ENCODE measurements at regions not wholly inside any gene's neighbourhood (a gene's known extent, or its start where the extent isn't known, plus 50 kb on each side); places are given as distances from the start of the nearest gene placed in this dataset.

- H3K27me3 Mint-ChIP-seq, result no peaks in the 10 kb centered on the region
- H3K4me1 Mint-ChIP-seq (ENCODE audit: low read depth), result peaks cover 60% of the 10 kb centered on the region
- Histone ChIP-seq H3K27ac (ENCODE audit: low read depth in 1 of 2, low read length in 2 of 2) (no peak overlapping the region), H3K36me3 (ENCODE audit: insufficient read depth, low read length) (no peaks in the 10 kb centered on the region), H3K27me3 (ENCODE audit: control insufficient read depth in 1 of 2, insufficient read depth in 2 of 2, low read length in 2 of 2) (no peaks in the 10 kb centered on the region), H3K4me1 (ENCODE audit: insufficient read depth, low read length) (peaks cover 18% of the 10 kb centered on the region), H3K9me3 (ENCODE audit: control insufficient read depth in 1 of 2, insufficient read depth in 1 of 2, low read length in 2 of 2) (peaks cover 0 to 8% of the 10 kb centered on the region in 2 experiments), H3K4me3 (ENCODE audit: low read length) (no peak overlapping the region)
- intact Hi-C loops (cut with DNase I, micrococcal nuclease), result loop anchor here (2.0 to 5.0 kb wide), 2 partner anchors 65 to 69 kb away; no protein-coding TSS in a partner anchor
- no peak for TF ChIP-seq CTCF (IDR thresholded peaks at IDR 0.05)
- POLR2A ChIA-PET, result interaction anchor here (0.6 to 2.6 kb wide), 4 partner anchors 64 to 125 kb away, joined by 3 to 12 read pairs (median 4); partner anchors contain the start of gene RAP2B
- DNase-seq (no peak), ATAC-seq (ENCODE audit: poor library complexity) (no peak)
- no peaks in the 10 kb centered on the region for H3K9me3 Mint-ChIP-seq
- peak overlapping the region; percentile 47 for H3K27ac Mint-ChIP-seq
- no peak overlapping the region for H3K4me3 Mint-ChIP-seq
- CTCF ChIA-PET, result interaction anchor here (1.7 to 2.1 kb wide), 2 partner anchors 121 to 243 kb away, joined by 4 to 5 read pairs; no protein-coding TSS in a partner anchor
- no peaks in the 10 kb centered on the region for H3K36me3 Mint-ChIP-seq (ENCODE audit: low read depth)
Observed at GRCh38 chr3:153285982-153286381, 124.0 kb downstream of the RAP2B start.

GRCh38 chr3:153287017-153287416, 125.0 kb downstream of the RAP2B start:
- no peaks in the 10 kb centered on the region for H3K36me3 Mint-ChIP-seq (ENCODE audit: low read depth)
- no peaks in the 10 kb centered on the region for H3K9me3 Mint-ChIP-seq
- intact Hi-C loops (cut with DNase I, micrococcal nuclease), result loop anchor here in 1 of 2 experiments (5.0 kb wide), 1 partner anchor 70 kb away; no protein-coding TSS in a partner anchor
- H3K27ac Mint-ChIP-seq, result no peak overlapping the region
- H3K27me3 ChIP-seq (ENCODE audit: control insufficient read depth in 1 of 2, insufficient read depth in 2 of 2, low read length in 2 of 2), result no peaks in the 10 kb centered on the region
- DNase-seq (no peak), ATAC-seq (ENCODE audit: poor library complexity) (no peak)
- ChIA-PET POLR2A (interaction anchor here (1.2 kb wide), 1 partner anchor 65 kb away, joined by 8 read pairs; no protein-coding TSS in a partner anchor), CTCF (interaction anchor here (0.8 to 2.1 kb wide), 4 partner anchors 112 to 244 kb away, joined by 3 to 5 read pairs (median 4); no protein-coding TSS in a partner anchor)
- H3K9me3 ChIP-seq (ENCODE audit: control insufficient read depth in 1 of 2, insufficient read depth in 1 of 2, low read length in 2 of 2), result no peaks in the 10 kb centered on the region
- peaks cover 18% of the 10 kb centered on the region for H3K4me1 ChIP-seq (ENCODE audit: insufficient read depth, low read length)
- H3K4me3 ChIP-seq (ENCODE audit: low read length), result no peak overlapping the region
- no peak for TF ChIP-seq CTCF (IDR thresholded peaks at IDR 0.05)
- peaks cover 70% of the 10 kb centered on the region for H3K4me1 Mint-ChIP-seq (ENCODE audit: low read depth)
- H3K4me3 Mint-ChIP-seq, result no peak overlapping the region
- no peaks in the 10 kb centered on the region for H3K27me3 Mint-ChIP-seq
- H3K27ac ChIP-seq (ENCODE audit: low read depth in 1 of 2, low read length in 2 of 2), result no peak overlapping the region
- H3K36me3 ChIP-seq (ENCODE audit: insufficient read depth, low read length), result no peaks in the 10 kb centered on the region

GRCh38 chr3:153289334-153289808, 127.3 kb downstream of the RAP2B start:
- Histone ChIP-seq H3K9me3 (ENCODE audit: control insufficient read depth in 1 of 2, insufficient read depth in 1 of 2, low read length in 2 of 2) (no peaks in the 10 kb centered on the region), H3K27ac (ENCODE audit: low read depth in 1 of 2, low read length in 2 of 2) (no peak overlapping the region), H3K27me3 (ENCODE audit: control insufficient read depth in 1 of 2, insufficient read depth in 2 of 2, low read length in 2 of 2) (no peaks in the 10 kb centered on the region), H3K4me1 (ENCODE audit: insufficient read depth, low read length) (peaks cover 11% of the 10 kb centered on the region), H3K4me3 (ENCODE audit: low read length) (no peak overlapping the region), H3K36me3 (ENCODE audit: insufficient read depth, low read length) (no peaks in the 10 kb centered on the region)
- Mint-ChIP-seq H3K4me1 (ENCODE audit: low read depth) (peaks cover 63% of the 10 kb centered on the region), H3K4me3 (peak overlapping the region; percentile 5), H3K36me3 (ENCODE audit: low read depth) (no peaks in the 10 kb centered on the region), H3K27me3 (no peaks in the 10 kb centered on the region), H3K27ac (no peak overlapping the region), H3K9me3 (no peaks in the 10 kb centered on the region)
- intact Hi-C loops (cut with DNase I, micrococcal nuclease), result loop anchor here in 1 of 2 experiments (2.0 to 5.0 kb wide), 2 partner anchors 72 to 245 kb away; no protein-coding TSS in a partner anchor
- DNase-seq (peak in 2 of 14 experiments; percentile 37 to 54), ATAC-seq (ENCODE audit: poor library complexity) (no peak)
- ChIA-PET POLR2A (interaction anchor here (1.8 kb wide), 1 partner anchor 79 kb away, joined by 7 read pairs; no protein-coding TSS in a partner anchor), CTCF (interaction anchor here (1.4 kb wide), 1 partner anchor 118 kb away, joined by 3 read pairs; no protein-coding TSS in a partner anchor)
- TF ChIP-seq CTCF (IDR thresholded peaks at IDR 0.05), result no peak
